ENCODE measurements at regions not wholly inside any gene's neighbourhood (a gene's known extent, or its start where the extent isn't known, plus 50 kb on each side); places are given as distances from the start of the nearest gene placed in this dataset.

DNA sequence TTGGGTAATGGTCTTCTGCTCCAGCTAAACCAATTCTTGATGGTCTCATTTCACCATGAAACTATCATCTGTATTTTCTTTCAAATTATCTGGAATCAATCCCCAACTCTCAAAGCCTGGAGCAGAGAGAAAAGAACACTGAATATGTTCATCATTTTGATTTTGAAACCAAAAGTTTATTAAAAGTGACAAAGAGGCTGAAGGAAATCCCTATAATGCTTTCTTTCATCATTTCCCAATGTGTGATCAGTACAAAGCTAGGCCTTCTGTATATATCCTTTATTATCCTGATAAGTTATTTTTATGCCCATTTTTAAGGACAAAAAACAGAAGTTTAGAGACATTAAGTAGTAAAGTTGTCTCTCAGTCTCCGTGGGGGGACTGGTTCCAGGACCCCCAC, 50.1 kb upstream of the MBNL1 start:
- TF ChIP-seq POLR2A (IDR thresholded peaks at IDR 0.05; ENCODE audit: low read depth, low read length) (no peak), POLR2AphosphoS5 (IDR thresholded peaks at IDR 0.05; ENCODE audit: low read depth, low read length) (no peak)

Measured in GM12891 (cell line).